Endothelial cell of umbilical vein (primary cell): ENCODE measurements at regions not wholly inside any gene's neighbourhood (a gene's known extent, or its start where the extent isn't known, plus 50 kb on each side); places are given as distances from the start of the nearest gene placed in this dataset.

Experiments used
- BruUV-seq: library from RNA; stranded (reverse); fragments of 400-500 nt; replicated peaks from 2 replicates; lab custom pipeline; 2021; lab: Mats Ljungman, UMichigan
- CTCF ChIA-PET: fragments of 300-600, 350-600 bp; sonication (Branson Sonifier 250); formaldehyde crosslinking; loops from one replicate; lab custom pipeline; 2021; ENCODE audit warnings: antibody characterized with exemption, inconsistent platforms; lab: Charles Lee
- POLR2A ChIA-PET: fragments of 300-600, 350-600 bp; sonication (Branson Sonifier 250); formaldehyde crosslinking; loops from one replicate; lab custom pipeline; 2021; ENCODE audit warnings: antibody characterized with exemption, inconsistent platforms; lab: Charles Lee
- DNase-seq: peaks from one replicate; pipeline ENCODE4 v3.0.0-alpha.2; 2011; ENCODE audit warnings: low read depth, low spot score
- FAIRE-seq: peaks from 2 replicates; lab custom pipeline; 2011; peaks lifted over from hg19 to GRCh38; lab: Jason Lieb, UNC
- H2AFZ ChIP-seq: 2 replicates; pipeline ENCODE4 v1.6.0; 2012; ENCODE audit warnings: low read depth, low read length, control low read depth, inconsistent platforms
- H3K27ac ChIP-seq: 2 replicates; pipeline ENCODE4 v1.5.1; 2011; ENCODE audit warnings: low read depth, mild to moderate bottlenecking, control low read depth, low read length, moderate library complexity; ENCODE audit not compliant: insufficient read depth
- H3K27me3 ChIP-seq, 2 experiments: 2 replicates each; pipeline versions ENCODE4 v1.6.0 to v1.6.1; 2011; ENCODE audit warnings: low read length in 2 of 2, mixed read lengths in 1 of 2; ENCODE audit not compliant: control insufficient read depth in 2 of 2, insufficient read depth in 2 of 2
- H3K36me3 ChIP-seq, 2 experiments: 2 replicates in 1 of 2; 3 replicates in 1 of 2; pipeline ENCODE4 v1.5.1; 2011; ENCODE audit warnings: low read length in 2 of 2, mild to moderate bottlenecking in 1 of 2, moderate library complexity in 1 of 2; ENCODE audit not compliant: control insufficient read depth in 2 of 2, insufficient read depth in 2 of 2; ENCODE audit errors: extremely low read depth in 1 of 2
- H3K4me1 ChIP-seq: 3 replicates; pipeline ENCODE4 v1.5.1; 2011; ENCODE audit warnings: mild to moderate bottlenecking, low read length; ENCODE audit not compliant: control insufficient read depth, insufficient read depth; ENCODE audit errors: extremely low read depth
- H3K4me2 ChIP-seq: 2 replicates; pipeline ENCODE4 v1.6.1; 2011; ENCODE audit warnings: low read length, control low read depth, mixed read lengths; ENCODE audit not compliant: insufficient read depth
- H3K4me3 ChIP-seq, 3 experiments: fragments of 200-600 bp in 1 of 3; sonication (generic), shearing (Covaris generic) in 1 of 3; replicated peaks in 1 of 3; 2 replicates each; pipeline ENCODE4 v1.5.1; 2011 to 2016; ENCODE audit warnings: control low read depth in 3 of 3, low read length in 3 of 3, mild to moderate bottlenecking in 2 of 3, inconsistent platforms in 1 of 3, low read depth in 1 of 3, moderate library complexity in 1 of 3; ENCODE audit not compliant: insufficient read depth in 1 of 3
- H3K79me2 ChIP-seq: 2 replicates; pipeline ENCODE4 v1.6.0; 2012; ENCODE audit warnings: low read length, inconsistent platforms; ENCODE audit not compliant: control insufficient read depth, insufficient read depth
- H3K9ac ChIP-seq: replicated peaks from 2 replicates; pipeline ENCODE3; 2011; ENCODE audit warnings: low read length, control low read depth; ENCODE audit not compliant: insufficient read depth; ENCODE audit errors: extremely low read depth
- H3K9me1 ChIP-seq: replicated peaks from 3 replicates; pipeline ENCODE4 v1.6.0; 2011; ENCODE audit warnings: mild to moderate bottlenecking, low read length; ENCODE audit not compliant: control insufficient read depth, insufficient read depth; ENCODE audit errors: extremely low read depth
- H3K9me3 ChIP-seq: replicated peaks from 2 replicates; pipeline ENCODE4 v1.5.1; 2012; ENCODE audit warnings: low read length, inconsistent platforms; ENCODE audit not compliant: control insufficient read depth, insufficient read depth
- H4K20me1 ChIP-seq: replicated peaks from 2 replicates; pipeline ENCODE3; 2011; ENCODE audit warnings: mild to moderate bottlenecking, low read length; ENCODE audit not compliant: control insufficient read depth, insufficient read depth; ENCODE audit errors: extremely low read depth
- EZH2 ChIP-seq: IDR thresholded peaks from 2 replicates; pipeline ENCODE4 v1.6.1; 2012; ENCODE audit warnings: borderline replicate concordance, low read depth, mild to moderate bottlenecking, moderate library complexity, low read length, inconsistent platforms; ENCODE audit not compliant: severe bottlenecking
- FOS ChIP-seq: IDR thresholded peaks from 2 replicates; pipeline ENCODE4 v1.6.1; 2011; ENCODE audit warnings: mild to moderate bottlenecking, low read length, moderate library complexity, borderline replicate concordance; ENCODE audit not compliant: insufficient read depth
- GATA2 ChIP-seq: IDR thresholded peaks from 2 replicates; pipeline ENCODE4 v1.7.0; 2011; ENCODE audit warnings: low read depth, mild to moderate bottlenecking, moderate library complexity, mixed read lengths, low read length; ENCODE audit not compliant: insufficient read length, insufficient read depth
- JUN ChIP-seq: IDR thresholded peaks from 2 replicates; pipeline ENCODE4 v1.6.1; 2011; ENCODE audit warnings: borderline replicate concordance, low read depth; ENCODE audit not compliant: insufficient read length, insufficient read depth
- MAX ChIP-seq: IDR thresholded peaks from 2 replicates; pipeline ENCODE4 v1.6.1; 2011; ENCODE audit not compliant: insufficient read depth, insufficient read length
- MYC ChIP-seq: IDR thresholded peaks from one replicate; pipeline ENCODE4 v1.6.1; 2011; ENCODE audit warnings: mild to moderate bottlenecking, low read depth, low read length
- POLR2A ChIP-seq: IDR thresholded peaks from 2 replicates; pipeline ENCODE4 v1.6.1; 2012; ENCODE audit warnings: low read depth, mild to moderate bottlenecking, control low read depth, low read length
- POLR2AphosphoS5 ChIP-seq: IDR thresholded peaks from 2 replicates; pipeline ENCODE4 v1.6.1; 2012; ENCODE audit warnings: low read depth, mild to moderate bottlenecking, control low read depth, low read length, moderate library complexity; ENCODE audit not compliant: insufficient read depth
- dilution Hi-C: fragments of 300-500 bp; cut with MboI; formaldehyde crosslinking; loops from one replicate; pipeline ENCODE4 v1.15.0; 2019; ENCODE audit warnings: low sequenced_read_pairs; ENCODE audit not compliant: extremely low pct_ligation_motif_present
- intact Hi-C: fragments of 100-400 bp; cut with micrococcal nuclease; formaldehyde crosslinking; loops from one replicate; pipeline ENCODE4 v1.10.0; 2022
- TF ChIP-seq, protein P1 (sequence below), 2 donors: IDR thresholded peaks; 1 replicate in 1 of 2; 2 replicates in 1 of 2; pipeline ENCODE4 v1.5.1; 2011; ENCODE audit warnings: low read length in 2 of 2, mild to moderate bottlenecking in 2 of 2, moderate library complexity in 2 of 2, control low read depth in 1 of 2, inconsistent platforms in 1 of 2, low read depth in 1 of 2; ENCODE audit not compliant: insufficient read depth in 1 of 2; ENCODE audit errors: extremely low read depth in 1 of 2

- Histone ChIP-seq H3K27me3 (no peaks in the 10 kb centered on the region), H3K4me2 (no peak overlapping the region), H4K20me1 (no peaks in the 10 kb centered on the region), H2AFZ (no peak overlapping the region), H3K36me3 (no peaks in the 10 kb centered on the region), H3K27ac (no peak overlapping the region), H3K9me1 (no peaks in the 10 kb centered on the region), H3K4me3 (no peak overlapping the region), H3K4me1 (no peaks in the 10 kb centered on the region), H3K79me2 (no peaks in the 10 kb centered on the region), H3K9me3 (no peaks in the 10 kb centered on the region), H3K9ac (no peak overlapping the region)
- TF ChIP-seq MAX, result no peak
- TF ChIP-seq EZH2, result no peak
- intact Hi-C loops, result no loop called here
- no peak for DNase-seq
- dilution Hi-C loops, result no loop called here
- no peak for FAIRE-seq
- CTCF ChIA-PET, result no interaction called here
- no TSS peak for BruUV-seq
- POLR2A ChIA-PET, result no interaction called here
Observed at GRCh38 chr13:69283301-69283700, 824.3 kb upstream of the ATXN8OS start.

- H2AFZ ChIP-seq, result no peak overlapping the region
- no peak overlapping the region for H3K4me2 ChIP-seq
- H3K27me3 ChIP-seq, result no peaks in the 10 kb centered on the region
- no peak overlapping the region for H3K27ac ChIP-seq
- H3K9me3 ChIP-seq, result no peaks in the 10 kb centered on the region
- dilution Hi-C loops (no loop called here), intact Hi-C loops (no loop called here)
- no peaks in the 10 kb centered on the region for H3K36me3 ChIP-seq
- no peaks in the 10 kb centered on the region for H3K9me1 ChIP-seq
- TF ChIP-seq POLR2A, result no peak
- no peak for TF ChIP-seq EZH2
- TF ChIP-seq, protein P1, sequence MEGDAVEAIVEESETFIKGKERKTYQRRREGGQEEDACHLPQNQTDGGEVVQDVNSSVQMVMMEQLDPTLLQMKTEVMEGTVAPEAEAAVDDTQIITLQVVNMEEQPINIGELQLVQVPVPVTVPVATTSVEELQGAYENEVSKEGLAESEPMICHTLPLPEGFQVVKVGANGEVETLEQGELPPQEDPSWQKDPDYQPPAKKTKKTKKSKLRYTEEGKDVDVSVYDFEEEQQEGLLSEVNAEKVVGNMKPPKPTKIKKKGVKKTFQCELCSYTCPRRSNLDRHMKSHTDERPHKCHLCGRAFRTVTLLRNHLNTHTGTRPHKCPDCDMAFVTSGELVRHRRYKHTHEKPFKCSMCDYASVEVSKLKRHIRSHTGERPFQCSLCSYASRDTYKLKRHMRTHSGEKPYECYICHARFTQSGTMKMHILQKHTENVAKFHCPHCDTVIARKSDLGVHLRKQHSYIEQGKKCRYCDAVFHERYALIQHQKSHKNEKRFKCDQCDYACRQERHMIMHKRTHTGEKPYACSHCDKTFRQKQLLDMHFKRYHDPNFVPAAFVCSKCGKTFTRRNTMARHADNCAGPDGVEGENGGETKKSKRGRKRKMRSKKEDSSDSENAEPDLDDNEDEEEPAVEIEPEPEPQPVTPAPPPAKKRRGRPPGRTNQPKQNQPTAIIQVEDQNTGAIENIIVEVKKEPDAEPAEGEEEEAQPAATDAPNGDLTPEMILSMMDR (IDR thresholded peaks at IDR 0.05; ENCODE audit: extremely low read depth in 1 of 2, insufficient read depth in 1 of 2, low read depth in 1 of 2, low read length in 2 of 2), result no peak
- no peak for TF ChIP-seq MYC
- no peak for TF ChIP-seq JUN
- no peak for TF ChIP-seq GATA2
- no peak for TF ChIP-seq FOS
- no peak for TF ChIP-seq POLR2AphosphoS5
- TF ChIP-seq MAX, result no peak
- BruUV-seq, result no TSS peak
- ChIA-PET CTCF (no interaction called here), POLR2A (no interaction called here)
- DNase-seq (no peak), FAIRE-seq (no peak)
- H3K79me2 ChIP-seq, result no peaks in the 10 kb centered on the region
- H3K9ac ChIP-seq, result no peak overlapping the region
- H3K4me3 ChIP-seq, result no peak overlapping the region
- H3K4me1 ChIP-seq, result no peaks in the 10 kb centered on the region
- no peaks in the 10 kb centered on the region for H4K20me1 ChIP-seq
Observed at GRCh38 chr13:69280399-69280798, 827.2 kb upstream of the ATXN8OS start.
